HepG2 (cell line): ENCODE measurements at regions not wholly inside any gene's neighbourhood (a gene's known extent, or its start where the extent isn't known, plus 50 kb on each side); places are given as distances from the start of the nearest gene placed in this dataset.

Experiments
- ATAC-seq: fragments of 200-7000 bp; cut with Tn5 transposase; 3 replicates; pipeline ENCODE4 v1.9.1; 2020; ENCODE audit warnings: mild to moderate bottlenecking, moderate library complexity
- BruUV-seq: library from RNA; stranded (reverse); fragments of 400-500 nt; replicated peaks from 2 replicates; lab custom pipeline; 2021; lab: Mats Ljungman, UMichigan
- CTCF ChIA-PET: fragments of 300-600 bp; formaldehyde crosslinking; extraction: SDS; loops from one replicate; lab custom pipeline; 2021; ENCODE audit warnings: low total read pairs, inconsistent platforms, low intra/inter-chr PET ratio; lab: Yijun Ruan, JAX
- POLR2A ChIA-PET: fragments of 350-600 bp; sonication (Branson Sonifier 250); formaldehyde crosslinking; loops from one replicate; lab custom pipeline; 2020; ENCODE audit warnings: antibody characterized with exemption, inconsistent platforms; lab: Yijun Ruan, JAX
- DNase-seq: peaks from one replicate; pipeline ENCODE4 v3.0.0-alpha.2; 2015; ENCODE audit warnings: low spot score
- FAIRE-seq: peaks from 3 replicates; lab custom pipeline; 2011; peaks lifted over from hg19 to GRCh38; lab: Jason Lieb, UNC
- H2AFZ ChIP-seq: one replicate; pipeline ENCODE4 v1.6.1; 2011; ENCODE audit warnings: low read length, inconsistent platforms
- H3K27ac ChIP-seq: fragments of 300-600 bp; 3 replicates; pipeline ENCODE4 v1.8.0; 2011; ENCODE audit warnings: mixed run types, mild to moderate bottlenecking, mixed read lengths, low read length, inconsistent platforms; ENCODE audit not compliant: insufficient read depth; ENCODE audit errors: extremely low read length
- H3K27me3 ChIP-seq, 2 experiments: fragments of 200-600 bp in 1 of 2; 2 replicates in 1 of 2; 3 replicates in 1 of 2; pipeline versions ENCODE4 v1.6.0 to v1.8.0; 2011; ENCODE audit warnings: low read length in 2 of 2, mild to moderate bottlenecking in 2 of 2, moderate library complexity in 2 of 2, inconsistent platforms in 1 of 2; ENCODE audit not compliant: insufficient read depth in 2 of 2, control insufficient read depth in 1 of 2
- H3K36me3 ChIP-seq, 2 experiments: fragments of 200-600 bp in 1 of 2; replicated peaks in 1 of 2; 2 replicates in 1 of 2; 3 replicates in 1 of 2; pipeline versions ENCODE4 v1.5.1 to v1.8.0; 2011; ENCODE audit warnings: low read length in 2 of 2, inconsistent platforms in 1 of 2; ENCODE audit not compliant: insufficient read depth in 2 of 2, control insufficient read depth in 1 of 2
- H3K4me1 ChIP-seq: 2 replicates; pipeline ENCODE4 v1.5.1; 2012; ENCODE audit warnings: low read length, inconsistent platforms; ENCODE audit not compliant: insufficient read depth
- H3K4me2 ChIP-seq: 2 replicates; pipeline ENCODE4 v1.6.0; 2011; ENCODE audit warnings: low read depth, low read length, inconsistent platforms
- H3K4me3 ChIP-seq, 3 experiments: fragments of 200-600 bp in 1 of 3; sonication (generic), shearing (Covaris generic) in 1 of 3; replicated peaks in 1 of 3; 2 replicates each; pipeline ENCODE4 v1.5.1; 2011 to 2016; ENCODE audit warnings: low read length in 3 of 3, inconsistent platforms in 2 of 3, low read depth in 2 of 3, mild to moderate bottlenecking in 2 of 3, control low read depth in 1 of 3, mixed read lengths in 1 of 3; ENCODE audit not compliant: insufficient read depth in 1 of 3
- H3K79me2 ChIP-seq: one replicate; pipeline ENCODE4 v1.6.1; 2011; ENCODE audit warnings: low read length, inconsistent platforms; ENCODE audit not compliant: insufficient read depth
- H3K9ac ChIP-seq: 2 replicates; pipeline ENCODE4 v1.6.0; 2011; ENCODE audit warnings: mild to moderate bottlenecking, low read depth, low read length, inconsistent platforms; ENCODE audit not compliant: insufficient read depth
- H3K9me3 ChIP-seq: 2 replicates; pipeline ENCODE4 v1.5.1; 2012; ENCODE audit warnings: mild to moderate bottlenecking, low read length
- H4K20me1 ChIP-seq: 2 replicates; pipeline ENCODE4 v1.6.0; 2011; ENCODE audit warnings: inconsistent platforms, mild to moderate bottlenecking, low read length, moderate library complexity; ENCODE audit not compliant: insufficient read depth
- ARNTL ChIP-seq: sonication (generic); formaldehyde crosslinking; IDR thresholded peaks from 2 replicates; pipeline ENCODE4 v1.4.0; 2020; ENCODE audit warnings: mild to moderate bottlenecking, missing genetic modification reagents
- CAMTA2 ChIP-seq: sonication (generic); formaldehyde crosslinking; IDR thresholded peaks from 2 replicates; pipeline ENCODE4 v1.4.0; 2020; ENCODE audit warnings: mild to moderate bottlenecking, missing genetic modification reagents, borderline replicate concordance
- CHCHD3 ChIP-seq: sonication (generic); formaldehyde crosslinking; IDR thresholded peaks from 2 replicates; pipeline ENCODE4 v1.8.0; 2022; ENCODE audit warnings: mild to moderate bottlenecking, missing genetic modification reagents, moderate library complexity
- EZH2 ChIP-seq: conservative IDR thresholded peaks from 2 replicates; pipeline ENCODE4 v1.6.1; 2012; ENCODE audit warnings: mild to moderate bottlenecking, low read depth, low read length, moderate library complexity
- KLF13 ChIP-seq: sonication (generic); formaldehyde crosslinking; IDR thresholded peaks from 2 replicates; pipeline ENCODE4 v1.4.0; 2020; ENCODE audit warnings: mild to moderate bottlenecking, missing genetic modification reagents
- NFATC3 ChIP-seq: sonication (generic); formaldehyde crosslinking; IDR thresholded peaks from 2 replicates; pipeline ENCODE4 v1.5.1; 2020; ENCODE audit warnings: mild to moderate bottlenecking, missing genetic modification reagents
- SIN3B ChIP-seq: fragments of 150-350 bp; IDR thresholded peaks from 2 replicates; pipeline ENCODE4 v1.6.1; 2014; ENCODE audit warnings: low read length
- SKI ChIP-seq: fragments of 450-650 bp; IDR thresholded peaks from one replicate; pipeline ENCODE4 v1.6.1; 2018; ENCODE audit warnings: mild to moderate bottlenecking; ENCODE audit not compliant: partially characterized antibody
- TP53 ChIP-seq: sonication (generic); formaldehyde crosslinking; conservative IDR thresholded peaks from 2 replicates; pipeline ENCODE4 v1.4.0; 2020; ENCODE audit warnings: missing genetic modification reagents
- TSC22D2 ChIP-seq: sonication (generic); formaldehyde crosslinking; IDR thresholded peaks from 2 replicates; pipeline ENCODE4 v1.5.1; 2020; ENCODE audit warnings: missing genetic modification reagents, mild to moderate bottlenecking, borderline replicate concordance
- ZNF335 ChIP-seq: sonication (generic); formaldehyde crosslinking; IDR thresholded peaks from 2 replicates; pipeline ENCODE4 v1.4.0; 2020; ENCODE audit warnings: missing genetic modification reagents
- WGBS: methylation state at CpG from one replicate; pipeline ENCODE4 v1.1.6; 2017; ENCODE audit warnings: low lambda C conversion rate; 5-methylcytosine and 5-hydroxymethylcytosine counted together
- in situ Hi-C: cut with HindIII; loops from 2 replicates; pipeline ENCODE4 v1.10.0; 2017; ENCODE audit warnings: low pct_unique_long_range_greater_than_20kb; ENCODE audit not compliant: extremely low pct_ligation_motif_present
- intact Hi-C: fragments of 100-400 bp; cut with micrococcal nuclease; formaldehyde crosslinking; loops from one replicate; pipeline ENCODE4 v1.10.0; 2022; ENCODE audit not compliant: unreplicated experiment
- TF ChIP-seq, protein P1 (sequence below): sonication (generic); formaldehyde crosslinking; IDR thresholded peaks from 2 replicates; pipeline ENCODE4 v1.5.1; 2020; ENCODE audit warnings: mild to moderate bottlenecking, missing genetic modification reagents, borderline replicate concordance
- TF ChIP-seq, protein P2 (sequence below): sonication (generic); formaldehyde crosslinking; IDR thresholded peaks from 2 replicates; pipeline ENCODE4 v1.5.0; 2020; ENCODE audit warnings: missing genetic modification reagents, mild to moderate bottlenecking, borderline replicate concordance
- TF ChIP-seq, protein P3 (sequence below): sonication (generic); formaldehyde crosslinking; IDR thresholded peaks from 2 replicates; pipeline ENCODE4 v1.8.0; 2022; ENCODE audit warnings: missing genetic modification reagents, mild to moderate bottlenecking, inconsistent platforms, borderline replicate concordance

DNA sequence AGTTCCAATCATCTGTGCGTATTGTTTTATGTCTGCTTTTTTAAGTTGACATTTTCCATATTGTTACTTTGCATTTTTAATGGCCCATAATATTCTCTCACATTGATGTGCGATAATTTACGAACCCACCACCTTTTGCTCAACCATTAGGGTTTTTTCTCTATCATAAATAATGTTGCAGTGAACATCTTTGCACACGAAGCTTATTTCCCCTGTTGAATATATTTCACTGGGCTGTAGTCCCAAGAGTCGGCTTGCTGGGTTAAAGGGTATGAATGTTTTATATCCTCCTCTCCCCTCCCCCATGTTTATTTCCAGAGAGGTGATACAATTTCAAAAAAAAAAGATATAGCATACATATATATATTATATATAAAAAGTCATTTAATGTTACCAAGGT lies 272.7 kb upstream of the RGMA start:
- H3K4me1 ChIP-seq: no peaks in the 10 kb centered on the region
- no peaks in the 10 kb centered on the region for H4K20me1 ChIP-seq
- no peaks in the 10 kb centered on the region for H3K36me3 ChIP-seq
- no peak overlapping the region for H2AFZ ChIP-seq
- intact Hi-C loops (no loop called here), in situ Hi-C loops (no loop called here)
- no peak overlapping the region for H3K4me3 ChIP-seq
- no peaks in the 10 kb centered on the region for H3K79me2 ChIP-seq
- BruUV-seq: no TSS peak
- peaks cover 2 to 30% of the 10 kb centered on the region in 2 experiments; a peak in 4 of 5 replicates for H3K27me3 ChIP-seq
- no peak for FAIRE-seq
- TF ChIP-seq, protein P1, sequence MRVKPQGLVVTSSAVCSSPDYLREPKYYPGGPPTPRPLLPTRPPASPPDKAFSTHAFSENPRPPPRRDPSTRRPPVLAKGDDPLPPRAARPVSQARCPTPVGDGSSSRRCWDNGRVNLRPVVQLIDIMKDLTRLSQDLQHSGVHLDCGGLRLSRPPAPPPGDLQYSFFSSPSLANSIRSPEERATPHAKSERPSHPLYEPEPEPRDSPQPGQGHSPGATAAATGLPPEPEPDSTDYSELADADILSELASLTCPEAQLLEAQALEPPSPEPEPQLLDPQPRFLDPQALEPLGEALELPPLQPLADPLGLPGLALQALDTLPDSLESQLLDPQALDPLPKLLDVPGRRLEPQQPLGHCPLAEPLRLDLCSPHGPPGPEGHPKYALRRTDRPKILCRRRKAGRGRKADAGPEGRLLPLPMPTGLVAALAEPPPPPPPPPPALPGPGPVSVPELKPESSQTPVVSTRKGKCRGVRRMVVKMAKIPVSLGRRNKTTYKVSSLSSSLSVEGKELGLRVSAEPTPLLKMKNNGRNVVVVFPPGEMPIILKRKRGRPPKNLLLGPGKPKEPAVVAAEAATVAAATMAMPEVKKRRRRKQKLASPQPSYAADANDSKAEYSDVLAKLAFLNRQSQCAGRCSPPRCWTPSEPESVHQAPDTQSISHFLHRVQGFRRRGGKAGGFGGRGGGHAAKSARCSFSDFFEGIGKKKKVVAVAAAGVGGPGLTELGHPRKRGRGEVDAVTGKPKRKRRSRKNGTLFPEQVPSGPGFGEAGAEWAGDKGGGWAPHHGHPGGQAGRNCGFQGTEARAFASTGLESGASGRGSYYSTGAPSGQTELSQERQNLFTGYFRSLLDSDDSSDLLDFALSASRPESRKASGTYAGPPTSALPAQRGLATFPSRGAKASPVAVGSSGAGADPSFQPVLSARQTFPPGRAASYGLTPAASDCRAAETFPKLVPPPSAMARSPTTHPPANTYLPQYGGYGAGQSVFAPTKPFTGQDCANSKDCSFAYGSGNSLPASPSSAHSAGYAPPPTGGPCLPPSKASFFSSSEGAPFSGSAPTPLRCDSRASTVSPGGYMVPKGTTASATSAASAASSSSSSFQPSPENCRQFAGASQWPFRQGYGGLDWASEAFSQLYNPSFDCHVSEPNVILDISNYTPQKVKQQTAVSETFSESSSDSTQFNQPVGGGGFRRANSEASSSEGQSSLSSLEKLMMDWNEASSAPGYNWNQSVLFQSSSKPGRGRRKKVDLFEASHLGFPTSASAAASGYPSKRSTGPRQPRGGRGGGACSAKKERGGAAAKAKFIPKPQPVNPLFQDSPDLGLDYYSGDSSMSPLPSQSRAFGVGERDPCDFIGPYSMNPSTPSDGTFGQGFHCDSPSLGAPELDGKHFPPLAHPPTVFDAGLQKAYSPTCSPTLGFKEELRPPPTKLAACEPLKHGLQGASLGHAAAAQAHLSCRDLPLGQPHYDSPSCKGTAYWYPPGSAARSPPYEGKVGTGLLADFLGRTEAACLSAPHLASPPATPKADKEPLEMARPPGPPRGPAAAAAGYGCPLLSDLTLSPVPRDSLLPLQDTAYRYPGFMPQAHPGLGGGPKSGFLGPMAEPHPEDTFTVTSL: no peak
- TF ChIP-seq CAMTA2: no peak
- no peak for TF ChIP-seq SIN3B
- no peak for TF ChIP-seq TSC22D2 (CRISPR knock-in tag)
- no peak for TF ChIP-seq EZH2
- TF ChIP-seq KLF13 (CRISPR knock-in tag): no peak
- no peak for TF ChIP-seq NFATC3 (CRISPR knock-in tag)
- TF ChIP-seq CHCHD3 (CRISPR knock-in tag): no peak
- no peak for TF ChIP-seq ARNTL
- TF ChIP-seq, protein P2, sequence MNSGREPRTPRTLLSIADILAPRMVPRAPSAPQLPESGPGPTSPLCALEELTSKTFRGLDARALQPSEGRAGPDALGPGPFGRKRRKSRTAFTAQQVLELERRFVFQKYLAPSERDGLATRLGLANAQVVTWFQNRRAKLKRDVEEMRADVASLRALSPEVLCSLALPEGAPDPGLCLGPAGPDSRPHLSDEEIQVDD (CRISPR knock-in tag): no peak
- no peak for TF ChIP-seq TP53 (CRISPR knock-in tag)
- TF ChIP-seq, protein P3, sequence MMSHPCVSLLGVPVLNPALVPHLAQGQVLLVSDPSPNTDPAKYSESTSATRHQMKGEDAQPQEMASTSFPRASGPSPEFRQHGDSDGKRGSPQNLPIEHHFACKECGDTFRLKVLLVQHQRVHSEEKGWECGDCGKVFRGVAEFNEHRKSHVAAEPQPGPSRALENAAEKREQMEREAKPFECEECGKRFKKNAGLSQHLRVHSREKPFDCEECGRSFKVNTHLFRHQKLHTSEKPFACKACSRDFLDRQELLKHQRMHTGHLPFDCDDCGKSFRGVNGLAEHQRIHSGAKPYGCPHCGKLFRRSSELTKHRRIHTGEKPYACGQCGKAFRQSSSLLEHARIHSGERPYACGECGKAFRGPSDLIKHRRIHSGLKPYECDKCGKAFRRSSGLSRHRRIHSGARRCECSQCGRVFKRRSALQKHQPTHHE (CRISPR knock-in tag): no peak
- no peak for TF ChIP-seq SKI
- no peak for TF ChIP-seq ZNF335 (CRISPR knock-in tag)
- ChIA-PET POLR2A (no interaction called here), CTCF (no interaction called here)
- no peak overlapping the region for H3K27ac ChIP-seq
- no peak overlapping the region for H3K4me2 ChIP-seq
- WGBS: 18% methylated on average over 5 of the region's 5 CpGs
- no peaks in the 10 kb centered on the region for H3K9me3 ChIP-seq
- no peak for ATAC-seq
- no peak for DNase-seq
- H3K9ac ChIP-seq: no peak overlapping the region
